GM12878 (cell line): ENCODE measurements at regions not wholly inside any gene's neighbourhood (a gene's known extent, or its start where the extent isn't known, plus 50 kb on each side); places are given as distances from the start of the nearest gene placed in this dataset.

Experiments used
- ATAC-seq: fragments of 200-7000 bp; cut with Tn5 transposase; 3 replicates; pipeline ENCODE4 v1.9.1; 2020; ENCODE audit warnings: mild to moderate bottlenecking, moderate library complexity
- BruUV-seq: library from RNA; stranded (reverse); fragments of 400-500 nt; replicated peaks from 2 replicates; lab custom pipeline; 2021; lab: Mats Ljungman, UMichigan
- CTCF ChIA-PET: fragments of 300-600 bp; sonication (Branson Sonifier 250); formaldehyde crosslinking; extraction: SDS; loops from one replicate; lab custom pipeline; 2021; ENCODE audit warnings: inconsistent platforms; lab: Yijun Ruan, JAX
- POLR2A ChIA-PET: fragments of 350-600 bp; formaldehyde crosslinking; extraction: SDS; loops from one replicate; lab custom pipeline; 2021; ENCODE audit warnings: inconsistent platforms; lab: Charles Lee
- RAD21 ChIA-PET: fragments of 300-600 bp; sonication (Branson Sonifier 250); formaldehyde crosslinking; loops from one replicate; lab custom pipeline; 2023; ENCODE audit warnings: antibody characterized with exemption; ENCODE audit not compliant: unreplicated experiment; lab: Charles Lee
- SMC1A ChIA-PET: fragments of 300-600 bp; sonication (Branson Sonifier 250); formaldehyde crosslinking; loops from one replicate; lab custom pipeline; 2023; ENCODE audit not compliant: unreplicated experiment, uncharacterized antibody; lab: Charles Lee
- DNase-seq: peaks from one replicate; pipeline ENCODE4 v3.0.0-alpha.2; 2011; ENCODE audit warnings: low read depth, low spot score
- FAIRE-seq: peaks from 3 replicates; lab custom pipeline; 2011; peaks lifted over from hg19 to GRCh38; lab: Jason Lieb, UNC
- H2AFZ ChIP-seq: 2 replicates; pipeline ENCODE4 v1.6.0; 2011; ENCODE audit warnings: low read depth, low read length, control low read depth; ENCODE audit not compliant: control insufficient read depth
- H3K27ac ChIP-seq: 2 replicates; pipeline ENCODE4 v1.5.1; 2011; ENCODE audit warnings: control low read depth; ENCODE audit not compliant: control insufficient read depth, insufficient read depth
- H3K27me3 ChIP-seq, 2 experiments: replicated peaks in 1 of 2; 2 replicates each; pipeline versions ENCODE4 v1.6.0 to v1.6.1; 2011; ENCODE audit warnings: low read length in 1 of 2; ENCODE audit not compliant: control insufficient read depth in 2 of 2, insufficient read depth in 2 of 2
- H3K36me3 ChIP-seq, 2 experiments: 2 replicates each; pipeline ENCODE4 v1.5.1; 2011; ENCODE audit warnings: low read length in 1 of 2; ENCODE audit not compliant: control insufficient read depth in 2 of 2, insufficient read depth in 2 of 2
- H3K4me1 ChIP-seq: 2 replicates; pipeline ENCODE4 v1.6.1; 2011; ENCODE audit warnings: mild to moderate bottlenecking, low read length, moderate library complexity, mixed read lengths; ENCODE audit not compliant: control insufficient read depth, insufficient read depth
- H3K4me2 ChIP-seq: 2 replicates; pipeline ENCODE4 v1.6.0; 2011; ENCODE audit warnings: control low read depth; ENCODE audit not compliant: control insufficient read depth, insufficient read depth
- H3K4me3 ChIP-seq: fragments of 200-600 bp; sonication (generic); 2 replicates; pipeline ENCODE4 v1.5.1; 2016
- H3K79me2 ChIP-seq: 2 replicates; pipeline ENCODE4 v1.6.0; 2011; ENCODE audit warnings: low read length; ENCODE audit not compliant: control insufficient read depth, insufficient read depth
- H3K9ac ChIP-seq: 2 replicates; pipeline ENCODE4 v1.8.0; 2011; ENCODE audit warnings: low read length, control low read depth, mixed read lengths; ENCODE audit not compliant: control insufficient read depth, insufficient read depth
- H3K9me3 ChIP-seq: replicated peaks from 3 replicates; pipeline ENCODE4 v1.5.1; 2011; ENCODE audit warnings: mild to moderate bottlenecking, low read length; ENCODE audit not compliant: control insufficient read depth, insufficient read depth
- H4K20me1 ChIP-seq: 2 replicates; pipeline ENCODE4 v1.6.0; 2011; ENCODE audit not compliant: control insufficient read depth, insufficient read depth
- EP300 ChIP-seq, 2 experiments: fragments of 150-350 bp in 1 of 2; IDR thresholded peaks; 2 replicates each; pipeline ENCODE4 v1.6.1; 2011 to 2012; ENCODE audit warnings: low read depth in 2 of 2, low read length in 2 of 2, borderline replicate concordance in 1 of 2, improper control_type of control experiment in 1 of 2, inconsistent platforms in 1 of 2; ENCODE audit not compliant: control insufficient read depth in 1 of 2
- GATAD2B ChIP-seq: fragments of 450-650 bp; conservative IDR thresholded peaks from 2 replicates; pipeline ENCODE4 v1.6.1; 2017; ENCODE audit warnings: low read depth, mild to moderate bottlenecking, moderate library complexity
- NFXL1 ChIP-seq: fragments of 450-650 bp; IDR thresholded peaks from 2 replicates; pipeline ENCODE4 v1.6.1; 2017; ENCODE audit warnings: antibody characterized with exemption, mild to moderate bottlenecking, borderline replicate concordance
- NR2C2 ChIP-seq: IDR thresholded peaks from 2 replicates; pipeline ENCODE4 v1.6.1; 2011; ENCODE audit warnings: borderline replicate concordance, low read depth; ENCODE audit not compliant: control insufficient read depth, insufficient read length
- POLR2A ChIP-seq: IDR thresholded peaks from 2 replicates; pipeline ENCODE4 v1.6.1; 2011; ENCODE audit warnings: low read depth, mild to moderate bottlenecking, low read length
- POLR2AphosphoS2 ChIP-seq: IDR thresholded peaks from 2 replicates; pipeline ENCODE4 v1.6.1; 2011; ENCODE audit warnings: low read depth, mild to moderate bottlenecking, low read length, improper control_type of control experiment, moderate library complexity
- POLR2AphosphoS5 ChIP-seq: IDR thresholded peaks from 2 replicates; pipeline ENCODE4 v1.6.1; 2011; ENCODE audit warnings: mild to moderate bottlenecking, low read length, inconsistent platforms
- POU2F2 ChIP-seq: IDR thresholded peaks from 3 replicates; pipeline ENCODE4 v1.6.1; 2011; ENCODE audit warnings: low read depth, mild to moderate bottlenecking, low read length, borderline replicate concordance
- SMAD5 ChIP-seq: IDR thresholded peaks from 2 replicates; pipeline ENCODE4 v1.6.1; 2016; ENCODE audit warnings: antibody characterized with exemption, low read depth
- in situ Hi-C: fragments of 300-500 bp; cut with MboI; formaldehyde crosslinking; loops from 9 replicates; pipeline ENCODE4 v1.14.3; 2018; ENCODE audit warnings: mixed read lengths
- intact Hi-C: fragments of 100-400 bp; cut with micrococcal nuclease; formaldehyde crosslinking; loops from one replicate; pipeline ENCODE4 v1.14.2; 2022; ENCODE audit not compliant: unreplicated experiment
- TF ChIP-seq, protein P1 (sequence below): IDR thresholded peaks from 2 replicates; pipeline ENCODE4 v1.6.1; 2012; ENCODE audit warnings: improper control_type of control experiment, low read depth, low read length; ENCODE audit not compliant: insufficient replicate concordance

DNA sequence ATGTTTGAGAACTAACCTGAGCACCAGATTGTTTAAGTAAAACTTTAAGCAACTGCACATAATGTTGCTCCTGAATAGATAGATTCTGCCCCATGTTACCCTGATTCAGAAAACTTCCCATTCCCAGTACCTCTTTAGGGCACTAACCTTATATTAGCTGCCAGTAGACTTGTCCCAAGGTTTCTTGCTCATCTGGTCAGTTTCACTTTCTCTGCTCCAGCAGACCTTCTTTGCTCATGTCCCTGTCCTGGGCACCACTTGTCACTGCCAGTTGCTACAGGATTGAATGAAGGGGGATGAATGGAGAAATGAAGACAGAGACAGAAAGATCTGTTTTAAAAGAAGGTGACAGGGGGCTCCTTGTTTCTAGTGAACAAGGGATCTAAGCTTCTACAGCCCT, 65.2 kb upstream of the UGT2B10 start:
- no peaks in the 10 kb centered on the region for H3K79me2 ChIP-seq
- in situ Hi-C loops = no loop called here
- ATAC-seq (no peak), DNase-seq (no peak), FAIRE-seq (no peak)
- no peak overlapping the region for H3K4me2 ChIP-seq
- ChIA-PET CTCF (interaction anchor here (1.1 kb wide), 1 partner anchor 13 kb away, joined by 3 read pairs; no protein-coding TSS in a partner anchor), RAD21 (no interaction called here), SMC1A (interaction anchor here (0.8 to 1.2 kb wide), 2 partner anchors 57 to 277 kb away, joined by 3 to 4 read pairs; no protein-coding TSS in a partner anchor), POLR2A (interaction anchor here (0.5 kb wide), 1 partner anchor 342 kb away, joined by 5 read pairs; no protein-coding TSS in a partner anchor)
- no peaks in the 10 kb centered on the region for H3K36me3 ChIP-seq
- BruUV-seq = no TSS peak
- TF ChIP-seq POLR2AphosphoS2 = no peak
- TF ChIP-seq, protein P1, sequence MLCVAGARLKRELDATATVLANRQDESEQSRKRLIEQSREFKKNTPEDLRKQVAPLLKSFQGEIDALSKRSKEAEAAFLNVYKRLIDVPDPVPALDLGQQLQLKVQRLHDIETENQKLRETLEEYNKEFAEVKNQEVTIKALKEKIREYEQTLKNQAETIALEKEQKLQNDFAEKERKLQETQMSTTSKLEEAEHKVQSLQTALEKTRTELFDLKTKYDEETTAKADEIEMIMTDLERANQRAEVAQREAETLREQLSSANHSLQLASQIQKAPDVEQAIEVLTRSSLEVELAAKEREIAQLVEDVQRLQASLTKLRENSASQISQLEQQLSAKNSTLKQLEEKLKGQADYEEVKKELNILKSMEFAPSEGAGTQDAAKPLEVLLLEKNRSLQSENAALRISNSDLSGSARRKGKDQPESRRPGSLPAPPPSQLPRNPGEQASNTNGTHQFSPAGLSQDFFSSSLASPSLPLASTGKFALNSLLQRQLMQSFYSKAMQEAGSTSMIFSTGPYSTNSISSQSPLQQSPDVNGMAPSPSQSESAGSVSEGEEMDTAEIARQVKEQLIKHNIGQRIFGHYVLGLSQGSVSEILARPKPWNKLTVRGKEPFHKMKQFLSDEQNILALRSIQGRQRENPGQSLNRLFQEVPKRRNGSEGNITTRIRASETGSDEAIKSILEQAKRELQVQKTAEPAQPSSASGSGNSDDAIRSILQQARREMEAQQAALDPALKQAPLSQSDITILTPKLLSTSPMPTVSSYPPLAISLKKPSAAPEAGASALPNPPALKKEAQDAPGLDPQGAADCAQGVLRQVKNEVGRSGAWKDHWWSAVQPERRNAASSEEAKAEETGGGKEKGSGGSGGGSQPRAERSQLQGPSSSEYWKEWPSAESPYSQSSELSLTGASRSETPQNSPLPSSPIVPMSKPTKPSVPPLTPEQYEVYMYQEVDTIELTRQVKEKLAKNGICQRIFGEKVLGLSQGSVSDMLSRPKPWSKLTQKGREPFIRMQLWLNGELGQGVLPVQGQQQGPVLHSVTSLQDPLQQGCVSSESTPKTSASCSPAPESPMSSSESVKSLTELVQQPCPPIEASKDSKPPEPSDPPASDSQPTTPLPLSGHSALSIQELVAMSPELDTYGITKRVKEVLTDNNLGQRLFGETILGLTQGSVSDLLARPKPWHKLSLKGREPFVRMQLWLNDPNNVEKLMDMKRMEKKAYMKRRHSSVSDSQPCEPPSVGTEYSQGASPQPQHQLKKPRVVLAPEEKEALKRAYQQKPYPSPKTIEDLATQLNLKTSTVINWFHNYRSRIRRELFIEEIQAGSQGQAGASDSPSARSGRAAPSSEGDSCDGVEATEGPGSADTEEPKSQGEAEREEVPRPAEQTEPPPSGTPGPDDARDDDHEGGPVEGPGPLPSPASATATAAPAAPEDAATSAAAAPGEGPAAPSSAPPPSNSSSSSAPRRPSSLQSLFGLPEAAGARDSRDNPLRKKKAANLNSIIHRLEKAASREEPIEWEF = no peak
- no peak for TF ChIP-seq SMAD5
- no peak for TF ChIP-seq NFXL1
- no peak for TF ChIP-seq POU2F2
- TF ChIP-seq EP300 (IDR thresholded peaks at IDR 0.05; ENCODE audit: borderline replicate concordance in 1 of 2, control insufficient read depth in 1 of 2, low read depth in 2 of 2, low read length in 2 of 2) = no peak
- TF ChIP-seq GATAD2B = no peak
- no peak for TF ChIP-seq POLR2AphosphoS5
- TF ChIP-seq NR2C2 = no peak
- no peak for TF ChIP-seq POLR2A
- intact Hi-C loops = no loop called here
- H3K9ac ChIP-seq = no peak overlapping the region
- H3K4me3 ChIP-seq = no peak overlapping the region
- no peak overlapping the region for H3K27ac ChIP-seq
- H3K27me3 ChIP-seq = no peaks in the 10 kb centered on the region
- H3K9me3 ChIP-seq = no peaks in the 10 kb centered on the region
- H2AFZ ChIP-seq = no peak overlapping the region
- H4K20me1 ChIP-seq = no peaks in the 10 kb centered on the region
- no peaks in the 10 kb centered on the region for H3K4me1 ChIP-seq
